Glomerular visceral epithelial cell (primary cell): ENCODE measurements at regions not wholly inside any gene's neighbourhood (a gene's known extent, or its start where the extent isn't known, plus 50 kb on each side); places are given as distances from the start of the nearest gene placed in this dataset.
A peak's percentile ranks its signal among the peaks of the same experiment; 100 is the strongest.

ENCODE experiments used
- DNase-seq: peaks from one replicate; pipeline ENCODE4 v3.0.0-alpha.2; 2016; ENCODE audit errors: extremely low spot score

DNA sequence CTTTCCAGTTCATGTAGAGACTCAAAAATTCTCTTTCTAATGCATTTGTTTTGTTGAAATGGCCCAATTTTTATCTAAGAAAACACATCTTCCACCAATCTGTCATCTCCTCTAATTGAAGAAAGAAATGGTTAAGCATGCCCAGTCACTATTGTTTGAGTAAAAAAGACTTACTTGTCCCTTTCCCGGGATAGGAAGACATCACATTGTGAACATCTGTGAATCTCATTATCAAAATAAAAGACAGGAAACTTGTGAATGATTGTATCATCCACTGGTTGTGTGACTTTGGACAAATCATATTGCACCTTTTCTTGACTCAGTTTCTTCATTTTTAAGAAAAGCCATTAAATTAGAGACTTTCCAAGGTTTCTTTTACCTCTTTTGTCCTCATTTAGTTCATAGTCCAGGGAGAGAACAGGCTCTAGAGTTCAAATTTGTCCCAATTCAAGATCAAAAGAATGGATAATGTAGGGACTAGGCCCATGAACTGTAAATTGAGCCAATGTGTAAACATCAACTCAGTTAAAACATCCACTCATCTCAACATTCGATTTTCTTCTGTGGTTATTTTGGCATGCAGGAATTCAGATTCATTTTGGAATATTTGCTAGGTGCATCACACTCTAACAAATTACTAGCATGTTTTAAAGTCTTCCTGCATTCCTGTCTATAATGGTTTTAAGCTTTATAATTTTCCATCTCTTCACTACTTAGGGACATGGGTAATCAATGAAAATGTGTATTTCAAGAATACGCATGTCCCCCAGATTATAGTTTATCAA is 838.0 kb upstream of the WWC1 start:
- no peak for DNase-seq

DNA sequence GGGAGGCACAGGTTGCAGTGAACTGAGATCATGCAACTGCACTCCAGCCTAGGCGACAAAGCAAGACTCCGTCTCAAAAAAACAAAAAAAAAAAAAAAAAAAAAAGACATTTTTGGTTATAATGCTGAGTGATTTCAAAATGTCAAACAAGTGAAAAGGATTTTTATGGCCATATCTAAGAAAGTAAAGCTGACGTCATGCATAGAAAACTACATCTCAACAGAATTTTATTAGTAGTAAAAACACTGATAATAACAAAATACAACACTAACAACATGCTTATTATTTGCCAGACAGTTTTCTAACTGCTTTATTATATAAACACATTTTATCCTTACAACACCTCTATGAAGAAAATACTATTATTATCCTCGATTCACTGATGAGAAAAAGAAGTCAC is 833.0 kb upstream of the WWC1 start:
- no peak for DNase-seq

DNA sequence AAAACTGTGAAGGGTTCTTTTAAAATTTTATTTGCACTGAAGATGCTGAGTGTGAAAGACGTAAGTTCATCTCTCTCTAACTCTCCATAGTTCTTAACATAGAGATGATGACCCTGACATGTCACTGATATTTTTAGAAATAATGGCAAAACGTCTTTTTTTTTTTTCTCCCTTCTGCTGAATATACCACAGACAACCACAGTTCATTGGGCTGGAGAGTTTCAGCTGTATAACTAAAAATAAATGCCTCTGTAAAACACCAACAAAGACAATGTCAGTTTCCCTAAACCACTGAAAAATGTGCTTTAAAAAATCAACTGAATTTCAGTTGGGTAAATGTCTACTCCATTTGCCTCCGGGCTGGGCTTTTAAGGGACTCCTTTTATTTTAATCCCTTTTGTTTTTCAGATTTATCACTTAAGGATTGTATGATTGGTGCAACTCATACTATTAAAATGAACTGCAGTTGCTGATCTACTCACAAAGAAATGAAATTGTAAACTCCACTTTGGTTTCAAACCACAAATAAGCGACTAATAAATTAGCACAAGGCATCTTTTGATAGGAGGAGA is 830.9 kb upstream of the WWC1 start:
- DNase-seq: no peak

DNA sequence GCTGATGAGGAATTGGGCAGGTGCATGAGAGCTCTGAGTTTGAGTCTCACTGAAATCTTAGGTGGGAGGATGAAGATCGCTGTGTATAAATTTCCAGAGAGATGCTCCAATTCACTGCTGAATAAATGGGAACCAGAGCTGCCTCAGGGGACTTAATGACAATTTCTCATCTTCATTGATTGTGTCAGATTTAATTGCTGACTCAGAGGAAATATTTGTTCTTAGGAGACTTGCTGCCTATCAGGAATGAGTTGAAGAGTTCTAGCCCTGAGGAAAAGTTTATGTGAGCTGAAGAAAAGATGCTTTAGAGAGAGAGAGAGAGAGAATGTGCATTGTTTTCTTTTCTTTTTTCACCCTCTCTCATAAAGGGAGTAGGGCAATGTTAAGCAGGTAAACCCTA is 827.5 kb upstream of the WWC1 start:
- DNase-seq: no peak

DNA sequence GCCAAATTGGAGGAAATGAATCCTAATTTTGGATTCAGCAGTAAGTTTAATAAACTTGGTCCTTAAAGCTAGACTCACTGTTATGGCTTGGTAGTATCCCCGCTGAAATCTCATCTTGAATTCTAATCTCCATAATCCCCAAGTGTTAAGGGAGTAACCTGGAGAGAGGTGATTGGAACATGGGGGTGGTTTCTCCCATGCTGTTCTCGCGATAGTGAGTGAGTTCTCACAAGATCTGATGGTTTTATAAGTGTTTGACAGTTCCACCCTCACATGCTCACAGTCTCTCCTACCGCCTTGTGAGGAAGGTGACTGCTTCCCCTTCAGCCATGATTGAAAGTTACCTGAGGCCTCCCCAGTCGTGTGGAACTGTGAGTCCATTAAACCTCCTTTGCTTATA is 824.5 kb upstream of the WWC1 start:
- DNase-seq: no peak

DNA sequence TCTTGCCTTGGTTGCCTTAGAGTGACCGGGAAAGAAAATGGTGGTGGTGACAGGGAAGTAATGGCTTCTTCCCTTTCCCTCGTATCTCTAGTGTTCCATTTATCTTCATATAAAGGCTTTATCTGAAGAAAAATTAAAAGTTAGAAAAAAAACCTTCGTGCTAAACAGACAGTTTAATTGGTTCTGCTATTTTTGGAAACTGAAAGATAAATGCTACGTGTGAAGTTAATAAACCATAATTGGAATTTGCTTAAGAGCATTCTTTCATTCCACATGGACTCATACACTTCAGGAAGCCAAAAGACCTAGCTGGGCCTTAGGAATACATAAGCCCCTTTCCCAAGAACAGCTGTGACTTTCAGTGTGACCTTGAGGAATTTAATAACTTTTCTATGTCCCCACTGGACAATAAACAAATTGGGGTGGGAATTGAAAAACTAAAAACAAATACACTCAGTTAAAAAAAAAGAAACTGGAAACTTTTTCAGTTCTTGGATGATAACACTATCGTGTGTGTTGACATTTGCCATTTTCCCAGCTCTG is 818.8 kb upstream of the WWC1 start:
- no peak for DNase-seq

DNA sequence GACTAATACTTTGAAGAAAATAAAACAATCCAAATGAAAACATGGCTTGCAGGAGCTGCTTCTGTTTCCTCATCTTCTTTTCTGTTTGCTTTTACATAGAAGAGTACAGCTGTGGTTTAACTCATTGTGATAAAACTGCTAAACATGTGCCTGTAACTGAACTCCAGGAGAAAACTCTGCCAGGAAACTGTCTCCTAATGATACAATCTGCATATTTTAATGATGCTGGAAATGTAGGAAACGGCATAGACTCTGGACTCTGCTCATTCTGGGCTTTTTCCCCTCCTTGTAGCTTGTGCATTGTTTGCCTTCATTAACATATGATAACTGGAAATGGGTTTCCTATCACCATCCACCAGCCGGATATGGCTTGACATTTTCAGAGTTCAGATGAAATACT is 813.3 kb upstream of the WWC1 start:
- DNase-seq: no peak

DNA sequence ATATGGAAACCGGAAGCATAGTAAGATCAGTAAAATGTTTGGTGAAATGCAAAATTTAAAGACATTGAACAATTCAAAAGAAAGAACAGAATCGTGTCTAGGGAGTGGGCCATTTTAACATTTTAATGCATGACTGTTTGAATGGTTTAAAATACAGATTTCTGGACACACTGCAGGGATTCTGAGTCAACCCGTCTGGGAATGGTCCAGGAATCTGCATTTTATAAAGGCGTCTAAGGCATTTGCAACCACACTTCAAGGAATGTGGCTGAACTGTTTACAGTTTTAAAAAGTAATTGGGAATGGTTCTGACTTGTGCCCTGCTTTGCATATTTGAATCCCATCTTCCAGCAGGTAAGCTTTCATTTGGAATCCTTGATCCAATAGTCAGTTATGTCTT is 811.7 kb upstream of the WWC1 start:
- DNase-seq: no peak

DNA sequence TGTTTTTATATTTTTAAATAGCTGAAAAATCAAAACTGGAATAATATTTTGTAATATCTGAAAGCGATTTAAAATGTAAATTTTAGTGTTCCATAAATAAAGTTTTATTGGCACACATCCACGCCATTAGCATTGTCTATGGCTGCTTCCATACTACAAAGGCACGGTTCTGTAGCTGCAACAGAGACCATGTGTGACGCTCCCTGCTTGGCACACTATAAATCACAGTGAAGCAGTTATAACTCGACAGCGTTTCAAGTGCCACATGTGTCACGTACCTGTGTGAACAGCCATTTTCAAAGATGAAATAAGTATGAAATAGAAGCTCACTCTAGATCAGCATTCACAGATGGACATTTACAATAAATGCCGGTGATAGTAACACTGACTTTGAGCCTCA is 810.1 kb upstream of the WWC1 start:
- DNase-seq: no peak

DNA sequence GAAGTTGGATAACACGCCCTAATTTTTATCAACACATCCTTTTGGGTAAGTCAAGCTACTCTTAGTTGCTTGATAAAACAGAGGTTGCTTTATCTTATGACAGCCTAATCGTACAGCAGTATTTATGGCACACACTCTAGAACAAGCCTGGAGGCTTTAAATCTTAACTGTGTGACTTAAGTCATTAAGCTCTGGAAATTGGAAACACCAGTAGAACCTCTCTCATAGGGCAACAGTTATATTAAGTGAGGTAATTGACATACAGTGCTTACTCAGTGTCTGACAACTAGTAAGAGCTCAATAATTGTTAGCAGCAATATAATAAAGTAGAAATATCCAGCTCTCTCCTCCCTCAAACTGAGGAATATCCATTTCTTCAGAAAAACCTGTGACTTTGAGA is 808.9 kb upstream of the WWC1 start:
- DNase-seq: no peak

DNA sequence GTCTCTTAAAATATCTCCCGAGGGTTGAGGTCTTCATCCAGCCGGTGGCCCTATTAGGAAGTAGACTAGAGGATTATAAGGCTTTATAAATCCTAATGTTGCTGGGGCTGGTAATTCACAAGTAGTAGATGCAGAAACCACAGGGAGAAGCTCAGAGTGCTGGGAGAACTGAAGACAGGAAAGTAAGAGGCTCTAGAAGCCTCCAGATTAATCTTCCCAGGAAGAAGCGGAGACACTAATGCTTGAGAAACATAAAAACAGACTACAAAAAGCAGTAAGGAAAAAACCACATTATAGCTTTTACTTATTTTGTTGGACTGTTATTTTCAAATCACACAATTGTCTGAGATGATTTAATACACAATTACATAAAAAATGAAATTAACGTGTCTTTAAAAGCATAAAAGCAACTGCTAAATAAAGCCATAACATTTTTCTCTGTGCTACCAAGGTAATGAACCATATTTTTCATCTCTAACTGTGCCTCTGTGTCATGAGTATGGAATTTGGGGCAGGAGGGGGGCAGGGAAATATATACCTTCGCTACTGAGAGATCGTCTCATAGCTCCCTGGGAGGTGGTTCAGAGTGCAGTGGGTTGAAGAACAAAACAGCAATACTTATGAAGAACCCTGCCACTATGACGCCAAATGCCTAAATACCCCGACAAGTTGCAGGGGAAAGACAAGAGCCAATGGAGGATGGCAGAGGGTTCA is 806.2 kb upstream of the WWC1 start:
- DNase-seq: peak; percentile 83

DNA sequence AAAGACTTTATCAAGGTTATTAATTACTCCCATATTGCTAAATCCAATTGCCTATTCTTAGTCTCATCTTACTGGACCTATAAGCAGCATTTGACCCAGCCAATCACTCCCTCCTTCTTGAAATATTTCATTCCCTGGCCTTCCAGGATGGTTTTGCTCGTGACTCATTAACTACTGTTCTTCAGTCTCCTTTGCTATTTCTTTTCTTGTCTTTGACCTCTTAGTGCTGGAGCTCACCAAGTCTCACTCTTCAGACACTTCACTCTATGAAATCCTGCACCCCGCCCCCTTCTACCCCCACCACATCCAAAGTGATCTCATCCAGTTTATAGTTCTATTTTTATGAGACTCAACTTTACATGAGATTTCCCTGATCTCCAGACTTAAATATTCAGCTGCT is 803.1 kb upstream of the WWC1 start:
- DNase-seq: peak; percentile 70

DNA sequence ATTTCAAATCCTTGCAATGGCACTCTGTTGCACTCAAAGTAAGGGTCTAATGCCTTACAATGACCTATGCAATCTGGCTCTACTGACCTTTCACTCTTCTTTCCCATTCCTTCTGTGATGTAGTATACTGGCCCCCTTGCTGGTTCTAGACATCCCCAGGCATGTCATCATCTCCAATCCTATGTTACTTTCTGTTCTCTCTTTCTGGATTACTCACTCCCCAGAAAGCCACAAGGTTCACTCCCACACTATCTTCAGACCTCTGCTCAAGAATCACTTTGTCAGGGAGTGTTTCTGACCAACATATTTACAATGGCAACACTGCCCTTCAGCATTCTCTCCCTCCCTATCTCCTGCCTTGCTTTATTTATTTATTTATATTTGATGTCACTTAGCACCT is 802.2 kb upstream of the WWC1 start:
- DNase-seq: peak; percentile 69

DNA sequence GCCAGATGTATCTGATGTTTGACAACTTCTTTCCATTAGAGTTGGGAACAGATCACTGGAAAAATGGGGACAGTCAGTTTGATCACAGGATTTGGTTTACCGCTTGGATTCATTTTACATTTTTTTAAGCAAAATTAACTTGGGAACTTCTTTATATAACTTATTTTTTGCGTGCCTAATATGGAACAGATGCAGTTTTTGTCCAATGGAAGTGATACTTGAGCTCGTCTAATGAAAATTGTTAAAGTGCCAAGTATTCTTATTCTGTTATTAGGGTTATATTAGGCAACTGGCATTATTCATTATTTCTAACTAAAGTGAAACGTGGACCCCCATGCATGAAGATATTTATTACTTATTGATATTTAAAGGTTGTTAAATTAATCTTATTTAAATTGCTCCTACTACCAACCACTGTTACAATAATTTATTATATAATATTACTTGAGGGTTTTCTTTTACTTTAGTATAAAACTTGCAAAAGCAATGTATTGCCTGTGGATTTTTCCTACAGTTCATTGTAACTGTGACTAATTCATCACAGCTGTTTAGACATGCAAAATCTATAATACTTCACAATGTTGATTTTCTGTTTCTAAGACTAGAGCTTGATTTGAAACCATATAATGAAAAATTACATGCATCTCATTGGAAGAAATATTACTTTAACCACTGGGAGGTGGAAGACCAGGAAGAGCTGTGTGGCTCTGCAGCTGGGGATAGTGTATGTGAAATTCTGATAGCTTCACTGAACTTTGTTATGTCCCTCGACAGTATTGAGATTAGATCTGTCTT is 787.3 kb upstream of the WWC1 start:
- no peak for DNase-seq

DNA sequence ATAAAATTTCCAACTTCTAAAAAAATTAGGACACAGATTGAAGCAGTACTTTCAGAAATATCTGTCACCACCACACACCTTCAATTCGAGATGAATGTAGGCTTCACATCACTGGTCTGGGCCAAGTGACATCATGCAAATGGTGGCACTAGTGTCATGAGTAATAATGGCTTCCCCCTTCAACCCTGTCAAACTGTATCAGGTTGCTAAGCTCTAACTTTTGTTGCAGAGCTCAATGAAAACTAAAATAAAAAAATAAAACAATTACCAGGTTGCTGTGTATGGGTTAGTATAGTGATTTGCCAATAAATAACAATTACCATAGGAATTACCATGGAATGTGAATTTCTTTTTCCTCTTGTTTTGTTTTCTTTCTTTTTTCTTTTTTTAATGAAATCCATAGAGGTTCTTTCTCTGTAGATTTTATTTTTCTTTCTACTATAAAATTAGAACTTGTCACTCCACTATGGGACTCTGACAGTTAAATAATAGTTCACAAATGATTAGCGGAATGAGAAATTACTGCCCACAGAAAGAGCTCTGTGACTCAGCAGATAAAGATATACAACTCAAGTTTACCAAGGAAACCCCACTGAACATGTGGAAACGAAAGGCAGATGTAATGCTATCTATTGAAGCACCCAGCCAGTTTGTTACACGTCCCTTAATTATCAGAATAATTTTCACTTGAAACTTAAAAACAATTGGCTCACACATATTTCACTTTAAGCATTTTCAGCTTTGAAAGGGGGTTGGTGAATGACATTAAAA is 783.8 kb upstream of the WWC1 start:
- DNase-seq: no peak

DNA sequence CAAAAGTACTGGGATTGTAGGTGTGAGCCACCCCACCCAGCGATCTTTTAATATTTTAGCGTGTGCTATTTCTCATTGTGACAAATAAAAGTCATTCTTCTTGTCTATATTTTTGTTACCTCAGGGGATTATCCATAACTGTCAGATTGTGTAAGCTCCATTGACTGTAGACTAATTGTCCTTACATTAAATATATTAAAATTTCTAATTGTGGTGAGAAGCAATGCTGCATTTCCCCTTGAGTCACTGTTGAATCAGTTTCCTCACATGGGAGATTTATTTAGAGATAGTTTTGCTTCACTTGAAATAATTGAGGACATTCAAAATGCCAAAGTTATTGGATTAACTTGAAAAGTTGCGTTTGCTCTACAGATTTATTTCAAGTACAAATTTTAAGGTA is 782.4 kb upstream of the WWC1 start:
- DNase-seq: no peak

DNA sequence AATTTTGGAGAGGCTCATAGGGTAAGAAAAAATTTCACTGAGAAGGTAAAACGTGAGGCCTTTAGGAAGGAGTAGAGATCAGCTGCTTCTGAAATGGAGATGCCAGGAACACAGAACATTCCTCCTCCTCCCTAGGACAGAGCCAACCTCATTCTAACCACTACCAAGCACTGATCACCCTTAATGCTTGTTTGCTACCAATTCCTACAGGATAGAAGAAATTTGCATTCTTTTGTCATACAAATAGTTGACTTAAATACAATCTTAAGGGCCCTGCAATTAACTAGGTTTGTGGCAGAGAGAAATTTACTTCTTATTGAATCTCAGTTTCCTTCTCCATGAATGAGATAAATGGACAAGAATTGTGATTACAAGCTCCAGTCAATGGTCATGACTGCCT is 780.2 kb upstream of the WWC1 start:
- no peak for DNase-seq

DNA sequence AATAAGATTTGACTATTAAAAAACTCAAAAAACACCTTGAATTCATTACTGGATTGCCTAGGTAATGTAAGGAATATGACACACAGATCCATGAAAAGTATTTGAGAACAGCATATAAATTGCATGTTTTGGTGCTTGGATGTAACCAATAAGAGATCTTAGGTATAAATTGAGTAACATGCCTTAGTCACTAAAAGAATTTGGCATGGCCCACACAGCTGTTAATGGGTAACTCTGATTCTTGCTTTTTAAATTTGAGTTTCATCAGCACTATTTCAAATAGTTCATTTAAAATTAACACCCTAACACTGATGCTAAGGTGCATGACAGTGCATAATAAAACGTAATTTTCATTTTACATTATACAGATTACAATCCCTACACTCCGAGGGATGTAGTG is 779.3 kb upstream of the WWC1 start:
- DNase-seq: no peak

DNA sequence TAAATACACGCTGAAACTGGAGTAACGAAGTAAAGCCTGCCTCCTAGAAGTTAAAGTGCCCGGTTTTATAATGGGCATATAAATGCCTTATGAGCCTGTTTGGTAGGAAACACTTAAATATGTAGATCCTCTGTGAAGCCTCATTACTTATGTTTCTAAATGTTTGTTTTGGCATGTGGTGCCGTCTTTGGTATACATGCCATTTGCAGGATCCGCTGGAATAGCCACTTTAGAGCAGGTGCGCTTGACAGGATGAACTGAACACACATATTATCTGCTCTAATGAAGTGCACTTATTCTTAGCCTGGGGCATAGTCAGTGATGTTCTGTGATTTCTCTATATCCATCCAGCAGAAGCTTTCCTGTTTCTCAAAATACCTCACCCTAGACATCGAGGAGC is 778.1 kb upstream of the WWC1 start:
- DNase-seq: no peak

DNA sequence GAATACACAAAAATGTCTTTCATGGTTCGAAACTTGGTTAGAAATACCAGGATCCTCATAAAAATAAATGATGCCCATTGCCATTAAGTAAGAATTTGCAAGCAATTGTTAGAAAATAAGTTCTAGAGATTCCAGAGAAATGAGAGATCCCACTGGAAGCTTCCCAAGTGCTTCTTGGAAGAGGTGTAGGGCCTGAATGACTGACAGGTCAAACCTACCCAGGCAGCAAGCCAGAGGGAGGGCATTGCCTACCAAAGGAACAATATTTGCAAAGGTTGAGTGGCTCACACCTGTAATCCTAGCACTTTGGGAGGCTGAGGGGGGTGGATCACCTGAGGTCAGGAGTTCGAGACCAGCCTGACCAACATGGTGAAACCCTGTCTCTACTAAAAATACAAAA is 777.0 kb upstream of the WWC1 start:
- DNase-seq: no peak

DNA sequence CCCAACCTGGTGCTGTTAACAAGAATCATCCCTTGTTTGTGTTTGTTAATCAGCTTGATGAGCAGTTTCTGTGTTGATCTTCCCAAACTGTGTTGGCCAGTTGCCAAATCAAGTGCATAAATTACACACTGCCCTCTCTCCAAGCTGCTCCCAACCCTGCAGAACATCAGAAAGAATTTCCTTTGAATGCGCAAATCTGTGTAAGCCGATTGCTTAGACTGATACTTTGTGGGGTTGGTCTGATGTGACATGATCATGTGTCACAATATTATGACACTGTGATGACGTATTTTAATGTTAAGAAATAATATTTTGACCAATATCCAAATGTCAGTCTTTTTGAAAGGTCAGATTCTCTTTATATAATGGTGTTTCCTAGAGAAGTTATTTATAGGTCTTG is 766.4 kb upstream of the WWC1 start:
- no peak for DNase-seq
